ENCODE measurements at regions not wholly inside any gene's neighbourhood (a gene's known extent, or its start where the extent isn't known, plus 50 kb on each side); places are given as distances from the start of the nearest gene placed in this dataset.

DNA sequence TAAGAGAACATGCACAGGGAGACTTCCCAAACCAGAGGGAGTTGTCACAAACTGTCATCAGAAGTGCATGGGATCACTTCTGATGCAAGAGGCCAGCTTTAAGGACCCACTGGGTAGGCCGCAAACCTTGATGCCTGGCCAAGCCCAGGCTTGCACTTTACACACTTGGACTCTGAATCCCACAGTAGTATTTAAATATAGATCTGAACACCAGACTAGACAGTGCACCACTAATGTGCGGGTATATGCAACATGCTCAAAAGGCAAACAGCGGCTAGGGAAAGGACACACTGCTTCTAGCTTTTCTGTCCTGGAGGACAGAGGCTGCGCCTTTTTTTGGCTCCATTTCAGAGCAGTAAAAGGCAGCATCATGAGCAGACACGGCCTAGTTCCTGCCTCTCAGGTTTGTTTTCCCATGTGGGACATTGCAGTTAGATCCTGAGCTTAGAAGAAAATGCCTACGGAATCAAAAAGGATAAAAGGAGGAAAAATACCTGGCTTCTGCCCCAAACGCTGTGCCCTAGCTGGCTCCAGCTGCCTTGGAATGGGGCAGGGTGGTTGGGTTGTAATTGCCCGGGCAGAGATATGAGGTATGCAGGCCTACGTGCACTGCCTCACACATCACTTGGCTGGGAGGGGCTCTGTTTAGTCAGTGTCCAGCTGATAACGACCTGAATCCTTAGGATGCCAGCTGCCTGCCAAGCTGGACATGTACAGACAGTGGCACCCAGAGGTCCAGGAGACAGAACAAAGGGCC lies 84.5 kb upstream of the EGLN3 start (continued):
- peak; percentile 6; the same call in 1 of the 2 replicates for TF ChIP-seq FOSL1 (CRISPR knock-in tag; IDR thresholded peaks at IDR 0.05; ENCODE audit: borderline replicate concordance)
- TF ChIP-seq ZNF567 (CRISPR knock-in tag; IDR thresholded peaks at IDR 0.05; ENCODE audit: borderline replicate concordance): no peak
- TF ChIP-seq ZBTB1 (CRISPR knock-in tag; IDR thresholded peaks at IDR 0.05; ENCODE audit: borderline replicate concordance): no peak
- TF ChIP-seq NR2F6 (IDR thresholded peaks at IDR 0.05): peak; percentile 82
- peak; percentile 80 for TF ChIP-seq NR2F6 (CRISPR knock-in tag; IDR thresholded peaks at IDR 0.05)
- no peak for TF ChIP-seq NR2C2 (CRISPR knock-in tag; IDR thresholded peaks at IDR 0.05; ENCODE audit: borderline replicate concordance)
- peak; percentile 63 for TF ChIP-seq YEATS2 (CRISPR knock-in tag; IDR thresholded peaks at IDR 0.05; ENCODE audit: borderline replicate concordance)
- no peak for TF ChIP-seq SIX4 (CRISPR knock-in tag; IDR thresholded peaks at IDR 0.05)
- TF ChIP-seq, protein P1, sequence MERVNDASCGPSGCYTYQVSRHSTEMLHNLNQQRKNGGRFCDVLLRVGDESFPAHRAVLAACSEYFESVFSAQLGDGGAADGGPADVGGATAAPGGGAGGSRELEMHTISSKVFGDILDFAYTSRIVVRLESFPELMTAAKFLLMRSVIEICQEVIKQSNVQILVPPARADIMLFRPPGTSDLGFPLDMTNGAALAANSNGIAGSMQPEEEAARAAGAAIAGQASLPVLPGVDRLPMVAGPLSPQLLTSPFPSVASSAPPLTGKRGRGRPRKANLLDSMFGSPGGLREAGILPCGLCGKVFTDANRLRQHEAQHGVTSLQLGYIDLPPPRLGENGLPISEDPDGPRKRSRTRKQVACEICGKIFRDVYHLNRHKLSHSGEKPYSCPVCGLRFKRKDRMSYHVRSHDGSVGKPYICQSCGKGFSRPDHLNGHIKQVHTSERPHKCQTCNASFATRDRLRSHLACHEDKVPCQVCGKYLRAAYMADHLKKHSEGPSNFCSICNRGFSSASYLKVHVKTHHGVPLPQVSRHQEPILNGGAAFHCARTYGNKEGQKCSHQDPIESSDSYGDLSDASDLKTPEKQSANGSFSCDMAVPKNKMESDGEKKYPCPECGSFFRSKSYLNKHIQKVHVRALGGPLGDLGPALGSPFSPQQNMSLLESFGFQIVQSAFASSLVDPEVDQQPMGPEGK (CRISPR knock-in tag; IDR thresholded peaks at IDR 0.05): peak; percentile 72
- peak; percentile 74 for TF ChIP-seq ZNF781 (CRISPR knock-in tag; IDR thresholded peaks at IDR 0.05; ENCODE audit: borderline replicate concordance, not compliant biosample characterization)
- TF ChIP-seq, protein P2, sequence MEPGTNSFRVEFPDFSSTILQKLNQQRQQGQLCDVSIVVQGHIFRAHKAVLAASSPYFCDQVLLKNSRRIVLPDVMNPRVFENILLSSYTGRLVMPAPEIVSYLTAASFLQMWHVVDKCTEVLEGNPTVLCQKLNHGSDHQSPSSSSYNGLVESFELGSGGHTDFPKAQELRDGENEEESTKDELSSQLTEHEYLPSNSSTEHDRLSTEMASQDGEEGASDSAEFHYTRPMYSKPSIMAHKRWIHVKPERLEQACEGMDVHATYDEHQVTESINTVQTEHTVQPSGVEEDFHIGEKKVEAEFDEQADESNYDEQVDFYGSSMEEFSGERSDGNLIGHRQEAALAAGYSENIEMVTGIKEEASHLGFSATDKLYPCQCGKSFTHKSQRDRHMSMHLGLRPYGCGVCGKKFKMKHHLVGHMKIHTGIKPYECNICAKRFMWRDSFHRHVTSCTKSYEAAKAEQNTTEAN (CRISPR knock-in tag; conservative IDR thresholded peaks at IDR 0.05): peak; percentile 100
- TF ChIP-seq, protein P3, sequence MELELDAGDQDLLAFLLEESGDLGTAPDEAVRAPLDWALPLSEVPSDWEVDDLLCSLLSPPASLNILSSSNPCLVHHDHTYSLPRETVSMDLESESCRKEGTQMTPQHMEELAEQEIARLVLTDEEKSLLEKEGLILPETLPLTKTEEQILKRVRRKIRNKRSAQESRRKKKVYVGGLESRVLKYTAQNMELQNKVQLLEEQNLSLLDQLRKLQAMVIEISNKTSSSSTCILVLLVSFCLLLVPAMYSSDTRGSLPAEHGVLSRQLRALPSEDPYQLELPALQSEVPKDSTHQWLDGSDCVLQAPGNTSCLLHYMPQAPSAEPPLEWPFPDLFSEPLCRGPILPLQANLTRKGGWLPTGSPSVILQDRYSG (CRISPR knock-in tag; IDR thresholded peaks at IDR 0.05): no peak
- TF ChIP-seq KMT2A (CRISPR knock-in tag; IDR thresholded peaks at IDR 0.05): peak; percentile 73; the same call in 1 of the 2 replicates
- peak; percentile 74 for TF ChIP-seq RBFOX2 (IDR thresholded peaks at IDR 0.05; ENCODE audit: low read depth, low read length)
- no peak for TF ChIP-seq NAIF1 (CRISPR knock-in tag; IDR thresholded peaks at IDR 0.05; ENCODE audit: borderline replicate concordance)
- TF ChIP-seq SRSF4 (IDR thresholded peaks at IDR 0.05; ENCODE audit: low read depth, low read length, poor library complexity, severe bottlenecking): no peak
- no peak; the same call in 1 of the 2 replicates for TF ChIP-seq KDM5A (IDR thresholded peaks at IDR 0.05; ENCODE audit: borderline replicate concordance, low read length)
- TF ChIP-seq HNRNPLL (IDR thresholded peaks at IDR 0.05; ENCODE audit: low read depth, low read length, poor library complexity, severe bottlenecking): no peak
- TF ChIP-seq ZNF530 (CRISPR knock-in tag; IDR thresholded peaks at IDR 0.05; ENCODE audit: low read depth): no peak
- peak; percentile 78 for TF ChIP-seq ISL2 (CRISPR knock-in tag; IDR thresholded peaks at IDR 0.05)

Measured in HepG2 (cell line).